GM12865 (cell line): ENCODE measurements at regions not wholly inside any gene's neighbourhood (a gene's known extent, or its start where the extent isn't known, plus 50 kb on each side); places are given as distances from the start of the nearest gene placed in this dataset.

ENCODE experiments used
- DNase-seq: peaks from one replicate; pipeline ENCODE4 v3.0.0; 2010; ENCODE audit warnings: low read depth
- H3K4me3 ChIP-seq: 2 replicates; pipeline ENCODE4 v1.5.1; 2011; ENCODE audit warnings: mild to moderate bottlenecking, low read depth, low read length, control low read depth
- CTCF ChIP-seq: IDR thresholded peaks from 2 replicates; pipeline ENCODE4 v1.5.1; 2011; ENCODE audit warnings: low read length, control low read depth, low read depth, inconsistent platforms; ENCODE audit not compliant: insufficient read depth; ENCODE audit errors: missing control alignments

- DNase-seq = no peak
- TF ChIP-seq CTCF = no peak
- H3K4me3 ChIP-seq = no peak overlapping the region
Observed at GRCh38 chr15:36406366-36406765, 173.1 kb upstream of the CDIN1 start.

- no peak for DNase-seq
- no peak for TF ChIP-seq CTCF
- H3K4me3 ChIP-seq = no peak overlapping the region
Observed at GRCh38 chr15:36406911-36407310, 172.5 kb upstream of the CDIN1 start.

GRCh38 chr15:36407647-36408046 is 171.8 kb upstream of the CDIN1 start:
- no peak overlapping the region for H3K4me3 ChIP-seq
- TF ChIP-seq CTCF = no peak
- peak; percentile 23 for DNase-seq

- no peak for DNase-seq
- no peak overlapping the region for H3K4me3 ChIP-seq
- TF ChIP-seq CTCF = no peak
Observed at GRCh38 chr15:36409819-36410218, 169.6 kb upstream of the CDIN1 start.

- no peak for TF ChIP-seq CTCF
- DNase-seq = no peak
- no peak overlapping the region for H3K4me3 ChIP-seq
Observed at GRCh38 chr15:36414670-36415069, 164.8 kb upstream of the CDIN1 start.

GRCh38 chr15:36415643-36416042 is 163.8 kb upstream of the CDIN1 start:
- DNase-seq = no peak
- TF ChIP-seq CTCF = no peak
- H3K4me3 ChIP-seq = no peak overlapping the region

- H3K4me3 ChIP-seq = no peak overlapping the region
- no peak for DNase-seq
- TF ChIP-seq CTCF = no peak
Observed at GRCh38 chr15:36422631-36423030, 156.8 kb upstream of the CDIN1 start.
